ENCODE measurements at regions not wholly inside any gene's neighbourhood (a gene's known extent, or its start where the extent isn't known, plus 50 kb on each side); places are given as distances from the start of the nearest gene placed in this dataset.
A peak's percentile ranks its signal among the peaks of the same experiment; 100 is the strongest.

GRCh38 chr1:229107304-229107815 lies 163.6 kb upstream of the RAB4A start:
- DNase-seq (no peak), ATAC-seq (no peak)
- TF ChIP-seq CTCF (IDR thresholded peaks at IDR 0.05): no peak
- Histone ChIP-seq H3K36me3 (no peaks in the 10 kb centered on the region), H3K4me1 (no peaks in the 10 kb centered on the region), H3K27ac (no peak overlapping the region), H3K9me3 (no peaks in the 10 kb centered on the region), H3K4me3 (no peak overlapping the region), H3K27me3 (no peaks in the 10 kb centered on the region)
- intact Hi-C loops (cut with DNase I): no loop called here

- Histone ChIP-seq H3K27ac (no peak overlapping the region), H3K36me3 (no peaks in the 10 kb centered on the region), H3K27me3 (no peaks in the 10 kb centered on the region), H3K4me3 (no peak overlapping the region), H3K9me3 (no peaks in the 10 kb centered on the region), H3K4me1 (no peaks in the 10 kb centered on the region)
- intact Hi-C loops (cut with DNase I): no loop called here
- no peak for TF ChIP-seq CTCF (IDR thresholded peaks at IDR 0.05)
- ATAC-seq: no peak
- no peak for DNase-seq
Observed at GRCh38 chr1:229107972-229108371, 162.9 kb upstream of the RAB4A start.

- Histone ChIP-seq H3K27me3 (no peaks in the 10 kb centered on the region), H3K27ac (no peak overlapping the region), H3K9me3 (no peaks in the 10 kb centered on the region), H3K4me3 (no peak overlapping the region), H3K4me1 (no peaks in the 10 kb centered on the region), H3K36me3 (no peaks in the 10 kb centered on the region)
- TF ChIP-seq CTCF (IDR thresholded peaks at IDR 0.05): no peak
- DNase-seq: no peak
- no peak for ATAC-seq
- intact Hi-C loops (cut with DNase I): no loop called here
Observed at GRCh38 chr1:229108598-229109201, 162.2 kb upstream of the RAB4A start.

- no peaks in the 10 kb centered on the region for H3K4me1 ChIP-seq
- ATAC-seq (peak; percentile 59), DNase-seq (no peak)
- TF ChIP-seq CTCF (IDR thresholded peaks at IDR 0.05): no peak
- H3K36me3 ChIP-seq: no peaks in the 10 kb centered on the region
- no peaks in the 10 kb centered on the region for H3K9me3 ChIP-seq
- H3K27me3 ChIP-seq: no peaks in the 10 kb centered on the region
- no peak overlapping the region for H3K4me3 ChIP-seq
- intact Hi-C loops (cut with DNase I): no loop called here
- H3K27ac ChIP-seq: no peak overlapping the region
Observed at GRCh38 chr1:229109320-229109761, 161.6 kb upstream of the RAB4A start.

GRCh38 chr1:229110986-229111385 lies 159.9 kb upstream of the RAB4A start:
- H3K4me1 ChIP-seq: no peaks in the 10 kb centered on the region
- TF ChIP-seq CTCF (IDR thresholded peaks at IDR 0.05): no peak
- H3K4me3 ChIP-seq: no peak overlapping the region
- ATAC-seq (no peak), DNase-seq (no peak)
- no peaks in the 10 kb centered on the region for H3K27me3 ChIP-seq
- intact Hi-C loops (cut with DNase I): no loop called here
- no peak overlapping the region for H3K27ac ChIP-seq
- no peaks in the 10 kb centered on the region for H3K9me3 ChIP-seq
- no peaks in the 10 kb centered on the region for H3K36me3 ChIP-seq

Data from upper lobe of right lung (tissue), 1 donor.